Fibroblast of lung (primary cell): ENCODE measurements at regions not wholly inside any gene's neighbourhood (a gene's known extent, or its start where the extent isn't known, plus 50 kb on each side); places are given as distances from the start of the nearest gene placed in this dataset.

ENCODE experiments used
- CTCF ChIP-seq, 2 donors: IDR thresholded peaks in 1 of 2; conservative IDR thresholded peaks in 1 of 2; 1 replicate in 1 of 2; 2 replicates in 1 of 2; pipeline ENCODE4 v1.5.1; 2011 to 2012; ENCODE audit warnings: low read length in 2 of 2, control low read depth in 1 of 2, inconsistent platforms in 1 of 2, low read depth in 1 of 2, mild to moderate bottlenecking in 1 of 2
- EZH2 ChIP-seq: IDR thresholded peaks from 2 replicates; pipeline ENCODE4 v1.5.1; 2012; ENCODE audit warnings: low read length, control low read depth, mild to moderate bottlenecking; ENCODE audit errors: missing control alignments

- TF ChIP-seq CTCF (conservative IDR thresholded peaks at IDR 0.05 in 1 of 2, IDR thresholded peaks at IDR 0.05 in 1 of 2; ENCODE audit: low read depth in 1 of 2, low read length in 2 of 2) (no peak), EZH2 (no peak)
These were observed 236.5 kb downstream of the DMRTA1 start for GRCh38 chr9:22682961-22683699.
